ENCODE measurements at regions not wholly inside any gene's neighbourhood (a gene's known extent, or its start where the extent isn't known, plus 50 kb on each side); places are given as distances from the start of the nearest gene placed in this dataset.

GRCh38 chr1:165050246-165050645 lies 306.3 kb downstream of the LMX1A start:
- no peak for TF ChIP-seq POLR2A (IDR thresholded peaks at IDR 0.05; ENCODE audit: low read length)
- TF ChIP-seq GATA1 (IDR thresholded peaks at IDR 0.05; ENCODE audit: low read depth, low read length): no peak

Data from erythroblast (primary cell).